Body of pancreas (tissue), 4 donors: ENCODE measurements at regions not wholly inside any gene's neighbourhood (a gene's known extent, or its start where the extent isn't known, plus 50 kb on each side); places are given as distances from the start of the nearest gene placed in this dataset.
A peak's percentile ranks its signal among the peaks of the same experiment; 100 is the strongest.

ENCODE experiments used
- ATAC-seq: fragments of 150-250 bp; one replicate; pipeline ENCODE4 v1.9.1; 2016
- DNase-seq, 4 donors: peaks; one replicate each; pipeline ENCODE4 v3.0.0-alpha.2; 2019
- H3K27ac ChIP-seq, 4 donors: fragments of 200-600 bp; sonication (generic); 1 replicate in 3 of 4; 2 replicates in 1 of 4; pipeline versions ENCODE4 v1.5.1 to v1.6.1; 2016 to 2019; ENCODE audit warnings: mild to moderate bottlenecking in 1 of 4, mixed read lengths in 1 of 4, moderate library complexity in 1 of 4
- H3K27me3 ChIP-seq, 2 donors: fragments of 200-600 bp; sonication (generic); one replicate each; pipeline ENCODE4 v1.6.0; 2016; ENCODE audit warnings: mild to moderate bottlenecking in 1 of 2
- H3K36me3 ChIP-seq, 2 donors: fragments of 200-600 bp; sonication (generic); replicated peaks in 1 of 2; 2 replicates each; pipeline ENCODE4 v1.5.1; 2016; ENCODE audit warnings: low read depth in 2 of 2; ENCODE audit not compliant: insufficient read depth in 1 of 2
- H3K4me1 ChIP-seq: fragments of 200-600 bp; sonication (generic); one replicate; pipeline ENCODE4 v1.6.0; 2016
- H3K4me3 ChIP-seq, 2 donors: fragments of 200-600 bp; sonication (generic); 1 replicate in 1 of 2; 2 replicates in 1 of 2; pipeline ENCODE4 v1.5.1; 2016 to 2019
- H3K9me3 ChIP-seq, 3 donors: fragments of 200-600 bp; sonication (generic); 1 replicate in 2 of 3; 2 replicates in 1 of 3; pipeline ENCODE4 v1.5.1; 2016
- POLR2A ChIP-seq, 3 donors: fragments of 450-650 bp; IDR thresholded peaks; one replicate each; pipeline ENCODE4 v1.6.1; 2016; ENCODE audit warnings: antibody characterized with exemption in 3 of 3, mild to moderate bottlenecking in 2 of 3
- WGBS, 2 donors: methylation state at CpG; one replicate each; pipeline ENCODE4 v1.1.5; 2017; 5-methylcytosine and 5-hydroxymethylcytosine counted together
- intact Hi-C: fragments of 100-400 bp; cut with DNase I; formaldehyde crosslinking; loops from one replicate; pipeline ENCODE4 v1.15.1; 2023
- TF ChIP-seq, protein P1 (sequence below), 7 experiments: fragments of 450-650 bp in 4 of 7; fragments of 200-600 bp in 3 of 7; sonication (generic) in 3 of 7; IDR thresholded peaks; one replicate each; pipeline ENCODE4 v1.5.1; 2016 to 2019; ENCODE audit warnings: antibody characterized with exemption in 7 of 7

DNA sequence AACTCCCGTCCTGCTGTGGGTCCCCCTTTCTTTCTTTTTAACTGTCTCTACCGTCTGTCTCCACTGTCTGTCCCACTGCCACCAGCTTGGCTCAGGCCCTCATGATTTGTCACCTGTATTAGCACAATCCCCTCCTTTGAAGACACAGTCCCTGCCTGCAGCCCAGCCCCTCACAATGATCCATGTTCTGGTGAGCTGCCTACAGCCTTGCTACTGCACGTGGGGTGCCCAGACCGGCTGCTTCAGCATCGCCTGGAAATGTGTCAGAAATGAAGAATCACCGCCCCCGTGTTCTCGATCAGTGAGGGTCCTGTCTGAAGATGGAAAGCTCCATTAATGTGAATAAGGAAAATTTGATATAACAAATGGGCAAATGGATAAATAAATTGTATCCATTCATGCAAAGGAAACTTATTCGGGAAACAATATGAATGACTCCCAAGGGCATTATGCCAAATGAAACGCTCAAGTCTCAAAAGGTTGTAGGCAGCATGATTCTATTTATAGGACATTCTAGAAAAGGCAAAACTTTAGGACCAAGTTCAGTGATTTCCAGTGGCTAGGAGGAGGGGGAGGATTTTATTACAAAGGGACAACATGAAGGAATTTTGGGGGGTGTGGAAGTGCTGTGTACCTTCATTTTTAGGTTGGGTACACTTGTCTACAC, 59.4 kb upstream of the CD83 start:
- 61 to 69% methylated on average over 10 of the region's 10 CpGs for WGBS, 2 donors
- DNase-seq = no peak

GRCh38 chr6:14058735-14059134, 58.8 kb upstream of the CD83 start:
- Histone ChIP-seq H3K4me3 (no peak overlapping the region), H3K27ac (no peak overlapping the region), H3K4me1 (no peaks in the 10 kb centered on the region), H3K36me3 (no peaks in the 10 kb centered on the region), H3K9me3 (no peaks in the 10 kb centered on the region), H3K27me3 (no peaks in the 10 kb centered on the region)
- ATAC-seq (no peak), DNase-seq (no peak)
- no peak for TF ChIP-seq POLR2A (IDR thresholded peaks at IDR 0.05)
- TF ChIP-seq, protein P1, sequence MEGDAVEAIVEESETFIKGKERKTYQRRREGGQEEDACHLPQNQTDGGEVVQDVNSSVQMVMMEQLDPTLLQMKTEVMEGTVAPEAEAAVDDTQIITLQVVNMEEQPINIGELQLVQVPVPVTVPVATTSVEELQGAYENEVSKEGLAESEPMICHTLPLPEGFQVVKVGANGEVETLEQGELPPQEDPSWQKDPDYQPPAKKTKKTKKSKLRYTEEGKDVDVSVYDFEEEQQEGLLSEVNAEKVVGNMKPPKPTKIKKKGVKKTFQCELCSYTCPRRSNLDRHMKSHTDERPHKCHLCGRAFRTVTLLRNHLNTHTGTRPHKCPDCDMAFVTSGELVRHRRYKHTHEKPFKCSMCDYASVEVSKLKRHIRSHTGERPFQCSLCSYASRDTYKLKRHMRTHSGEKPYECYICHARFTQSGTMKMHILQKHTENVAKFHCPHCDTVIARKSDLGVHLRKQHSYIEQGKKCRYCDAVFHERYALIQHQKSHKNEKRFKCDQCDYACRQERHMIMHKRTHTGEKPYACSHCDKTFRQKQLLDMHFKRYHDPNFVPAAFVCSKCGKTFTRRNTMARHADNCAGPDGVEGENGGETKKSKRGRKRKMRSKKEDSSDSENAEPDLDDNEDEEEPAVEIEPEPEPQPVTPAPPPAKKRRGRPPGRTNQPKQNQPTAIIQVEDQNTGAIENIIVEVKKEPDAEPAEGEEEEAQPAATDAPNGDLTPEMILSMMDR (IDR thresholded peaks at IDR 0.05) = no peak
- intact Hi-C loops = no loop called here
- 63 to 67% methylated on average over 3 of the region's 3 CpGs for WGBS, 2 donors

More for the DNA sequence above, 59.4 kb upstream of the CD83 start:
- no peaks in the 10 kb centered on the region for H3K27me3 ChIP-seq
- no peaks in the 10 kb centered on the region for H3K9me3 ChIP-seq
- no peak overlapping the region for H3K27ac ChIP-seq
- H3K36me3 ChIP-seq = no peaks in the 10 kb centered on the region
- no peak overlapping the region for H3K4me3 ChIP-seq
- ATAC-seq = no peak
- intact Hi-C loops = no loop called here
- H3K4me1 ChIP-seq = no peaks in the 10 kb centered on the region
- TF ChIP-seq POLR2A (IDR thresholded peaks at IDR 0.05) = no peak
- TF ChIP-seq, protein P1 (IDR thresholded peaks at IDR 0.05) = no peak

GRCh38 chr6:14059791-14060436, 57.7 kb upstream of the CD83 start:
- 54 to 57% methylated on average over 9 to 10 of the region's 10 CpGs for WGBS, 2 donors
- ATAC-seq (peak; percentile 52), DNase-seq (peak; percentile 45 to 70 (median 66))
- H3K9me3 ChIP-seq = no peaks in the 10 kb centered on the region
- TF ChIP-seq, protein P1 (IDR thresholded peaks at IDR 0.05) = no peak
- TF ChIP-seq POLR2A (IDR thresholded peaks at IDR 0.05) = no peak
- intact Hi-C loops = loop anchor here (10.0 kb wide), 1 partner anchor 145 kb away; no protein-coding TSS in a partner anchor
- no peaks in the 10 kb centered on the region for H3K36me3 ChIP-seq
- H3K27ac ChIP-seq = no peak overlapping the region
- H3K4me3 ChIP-seq = no peak overlapping the region
- H3K4me1 ChIP-seq = no peaks in the 10 kb centered on the region
- H3K27me3 ChIP-seq = no peaks in the 10 kb centered on the region

DNA sequence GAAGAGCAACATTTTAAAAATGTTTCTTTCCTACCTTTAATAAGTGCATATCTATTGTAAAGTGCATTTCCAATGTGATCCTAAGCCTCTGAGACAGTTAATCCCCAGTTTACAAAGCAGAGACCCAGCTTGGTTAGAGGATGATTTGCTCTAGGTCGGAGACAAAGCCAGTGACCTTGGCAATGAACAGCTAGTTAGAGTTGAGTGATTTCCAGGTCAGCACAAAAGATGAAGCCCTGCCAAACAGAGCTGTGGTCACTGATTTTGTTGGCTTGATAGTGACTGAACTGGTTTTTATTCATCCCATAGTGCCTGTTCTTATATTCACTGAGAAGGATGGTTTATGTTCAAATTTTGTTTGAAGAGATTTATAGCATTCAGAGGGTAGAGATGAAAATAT, 56.6 kb upstream of the CD83 start:
- WGBS, 2 donors = 11 to 13% methylated on average over 1 of the region's 1 CpG
- no peak overlapping the region for H3K4me3 ChIP-seq
- no peaks in the 10 kb centered on the region for H3K9me3 ChIP-seq
- TF ChIP-seq, protein P1 (IDR thresholded peaks at IDR 0.05) = no peak
- no peak for TF ChIP-seq POLR2A (IDR thresholded peaks at IDR 0.05)
- DNase-seq (no peak), ATAC-seq (no peak)
- H3K4me1 ChIP-seq = no peaks in the 10 kb centered on the region
- intact Hi-C loops = loop anchor here (10.0 kb wide), 1 partner anchor 146 kb away; no protein-coding TSS in a partner anchor
- H3K36me3 ChIP-seq = no peaks in the 10 kb centered on the region
- no peaks in the 10 kb centered on the region for H3K27me3 ChIP-seq
- H3K27ac ChIP-seq = no peak overlapping the region
